NCI-H774 (cell line): ENCODE measurements at regions not wholly inside any gene's neighbourhood (a gene's known extent, or its start where the extent isn't known, plus 50 kb on each side); places are given as distances from the start of the nearest gene placed in this dataset.
"Not testable (repeated sequence)": the region's sequence is repeated elsewhere in the genome, so short reads cannot be mapped to it uniquely, and the experiment has no call there.

Experiments
- DNase-seq: peaks from one replicate; lab custom pipeline; 2025; lab: John Stamatoyannopoulos, UW

DNA sequence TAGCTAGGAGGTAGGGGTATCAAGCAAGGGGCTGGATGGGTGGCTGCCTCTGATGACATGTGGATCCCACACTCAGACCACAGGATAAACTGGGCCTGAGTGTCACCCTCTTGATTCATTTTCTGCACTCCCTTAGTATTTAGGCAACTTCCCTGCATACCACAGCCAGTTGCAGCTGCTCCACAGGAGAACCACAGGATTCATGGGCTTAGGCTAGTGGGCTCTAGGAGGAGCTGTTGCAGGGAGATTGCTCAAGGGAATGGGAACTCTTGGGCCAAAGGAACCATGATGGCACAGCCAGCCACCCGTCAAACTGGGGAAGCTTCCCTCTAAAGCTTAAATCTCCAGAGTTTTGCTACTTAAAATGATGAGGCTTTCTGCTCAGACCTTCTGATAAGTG lies 269.7 kb upstream of the ASIC2 start:
- DNase-seq: no peak

DNA sequence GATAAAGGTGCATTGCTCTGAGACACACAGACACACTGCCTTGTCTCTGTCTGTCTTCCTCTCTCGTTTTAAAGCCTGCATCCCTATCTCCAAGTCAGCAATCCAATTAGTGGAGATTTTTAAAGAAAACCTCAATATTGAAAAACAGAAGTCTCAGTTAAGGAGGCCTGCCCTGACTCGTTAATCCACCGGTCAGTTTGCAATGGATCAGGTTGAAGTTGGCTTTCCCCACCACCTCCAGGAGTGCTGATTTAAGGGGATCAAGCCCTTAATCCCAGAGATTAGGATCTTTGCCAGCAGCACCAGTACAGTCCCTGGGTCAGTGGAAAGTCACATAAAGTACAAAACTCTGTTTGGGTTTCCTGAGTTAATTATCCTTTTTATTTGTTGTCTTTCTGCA lies 271.1 kb upstream of the ASIC2 start:
- no peak for DNase-seq

DNA sequence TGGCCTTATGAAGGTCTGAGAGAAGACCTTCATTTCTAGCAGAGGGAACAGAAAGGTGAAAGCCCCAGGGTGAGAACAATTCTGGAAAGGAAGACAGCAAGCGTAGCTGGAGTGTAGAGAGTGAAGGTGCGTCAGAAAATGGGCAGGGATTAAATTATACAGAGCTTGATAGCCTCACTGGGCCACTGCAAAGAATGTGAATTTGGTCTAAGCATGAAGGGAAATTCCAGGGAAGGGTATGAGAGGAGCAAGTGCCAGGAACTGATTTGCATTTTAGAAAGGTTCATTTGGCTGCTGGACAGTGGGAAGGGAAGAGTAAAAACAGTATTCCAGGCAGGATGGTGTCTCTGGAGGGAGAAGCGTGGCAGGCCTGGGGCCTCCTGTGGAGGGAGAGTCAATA lies 274.1 kb upstream of the ASIC2 start:
- no peak for DNase-seq

DNA sequence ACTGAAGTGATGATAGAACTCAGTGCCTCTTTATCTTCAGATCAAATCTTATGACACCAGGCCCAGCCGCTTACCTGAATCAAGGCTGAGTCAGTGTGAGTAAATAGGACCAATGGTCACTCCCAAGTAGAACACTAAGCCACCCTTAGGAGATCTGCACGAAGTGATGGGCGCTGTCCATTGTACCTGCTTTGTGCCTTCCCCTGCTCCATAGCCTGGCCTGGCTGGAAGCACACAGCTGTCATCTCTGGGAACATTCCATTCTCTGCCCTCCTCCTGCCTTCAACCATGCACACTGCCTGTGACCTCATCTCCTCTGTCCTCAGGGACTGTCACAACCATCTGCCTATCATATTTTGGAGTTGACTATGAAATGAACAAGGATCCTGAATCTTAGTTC lies 279.5 kb upstream of the ASIC2 start:
- DNase-seq: no peak

DNA sequence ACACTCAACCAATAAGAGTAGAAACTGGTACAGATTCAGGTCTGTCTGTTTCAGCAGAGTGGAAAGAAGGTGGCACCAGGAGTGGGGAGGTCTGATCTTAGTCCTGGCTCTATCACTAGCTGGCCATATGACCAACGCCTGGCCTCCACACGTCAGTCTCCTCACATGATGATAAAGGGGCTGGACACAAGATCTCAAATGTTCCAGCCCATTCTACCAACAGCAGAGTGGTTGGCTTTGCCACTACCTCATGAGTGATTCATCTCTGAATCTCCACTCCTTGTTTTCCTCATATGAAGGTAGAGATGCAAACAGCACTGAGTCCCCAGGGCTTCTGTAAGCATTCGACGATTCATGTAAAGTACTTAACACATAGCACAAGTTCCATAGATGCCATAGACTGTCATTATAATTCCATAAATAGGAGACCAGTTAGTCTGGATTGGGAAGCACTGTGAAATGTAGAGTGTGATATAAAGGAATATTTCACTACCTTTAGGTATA lies 281.9 kb upstream of the ASIC2 start:
- DNase-seq: no peak

GRCh38 chr17:33579740-33580139 lies 286.6 kb upstream of the ASIC2 start:
- DNase-seq: not testable (repeated sequence)

- no peak for DNase-seq
Observed at GRCh38 chr17:33580215-33580614, 287.1 kb upstream of the ASIC2 start.

GRCh38 chr17:33582661-33583060 lies 289.6 kb upstream of the ASIC2 start:
- DNase-seq: no peak

GRCh38 chr17:33583518-33584417 lies 290.7 kb upstream of the ASIC2 start:
- no peak for DNase-seq

- no peak for DNase-seq
Observed at GRCh38 chr17:33593991-33594390, 300.9 kb upstream of the ASIC2 start.

- DNase-seq: no peak
Observed at GRCh38 chr17:33595828-33596227, 302.7 kb upstream of the ASIC2 start.

DNA sequence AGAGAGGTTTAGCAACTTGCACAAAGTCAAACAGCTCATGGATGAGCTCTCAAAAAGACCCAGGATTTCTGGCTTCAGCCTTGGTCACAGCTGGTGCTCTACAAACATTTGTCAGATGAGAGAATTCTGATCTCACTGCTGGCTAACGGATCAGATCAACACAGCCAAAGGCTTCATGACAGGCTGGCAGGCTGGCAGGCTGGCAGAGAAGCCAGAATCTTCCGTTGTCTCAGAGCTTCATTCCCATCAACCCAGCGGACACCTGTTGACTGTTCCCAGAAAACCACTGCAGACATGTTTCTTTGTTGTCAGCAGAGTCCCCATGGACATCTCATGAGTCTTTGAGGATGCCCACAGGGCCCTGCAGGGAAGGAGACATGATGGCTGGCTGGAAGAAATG lies 303.8 kb upstream of the ASIC2 start:
- DNase-seq: no peak

DNA sequence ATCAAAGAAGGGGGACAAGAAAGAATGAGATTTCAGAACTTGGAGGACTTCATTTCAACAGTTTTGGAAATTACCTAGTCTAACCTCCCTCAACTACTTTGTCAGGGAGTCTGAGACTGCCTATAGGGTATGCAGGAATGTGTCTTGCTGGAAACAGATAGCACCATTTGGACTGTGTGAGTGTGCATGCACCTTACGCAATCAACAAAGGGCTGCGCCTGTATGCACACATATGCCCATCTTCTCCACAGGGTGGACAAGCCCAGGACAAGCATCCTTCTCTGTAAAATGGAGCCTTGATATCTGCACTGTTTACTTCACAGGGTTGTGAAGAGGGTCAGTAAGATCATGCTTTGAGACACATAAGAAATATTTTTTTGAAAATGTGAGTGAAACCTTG lies 305.7 kb upstream of the ASIC2 start:
- no peak for DNase-seq

DNA sequence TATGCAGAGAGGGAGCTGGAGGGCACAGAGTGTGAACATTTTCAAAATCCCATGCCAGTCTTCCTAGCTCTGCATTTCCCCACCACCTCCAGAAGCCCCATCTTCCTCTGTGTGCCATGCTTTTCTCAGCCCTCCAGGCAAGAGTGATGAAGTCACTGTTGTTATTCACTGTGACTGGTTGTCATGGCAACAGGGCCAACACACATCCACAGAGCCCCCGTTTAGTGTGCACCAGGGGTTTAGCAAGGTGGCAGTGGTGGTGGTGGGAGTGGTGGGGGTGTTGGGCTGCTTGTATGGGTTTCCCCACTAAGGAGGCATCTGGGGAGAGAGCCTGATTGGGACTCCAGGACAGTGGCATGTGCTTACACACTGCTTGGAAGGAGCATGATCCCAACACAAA lies 309.9 kb upstream of the ASIC2 start:
- DNase-seq: no peak

GRCh38 chr17:33603789-33604188 lies 310.7 kb upstream of the ASIC2 start:
- no peak for DNase-seq

- DNase-seq: no peak
Observed at GRCh38 chr17:33611532-33611931, 318.4 kb upstream of the ASIC2 start.

- DNase-seq: no peak
Observed at GRCh38 chr17:33615861-33616260, 322.8 kb upstream of the ASIC2 start.

- no peak for DNase-seq
Observed at GRCh38 chr17:33623841-33624240, 330.7 kb upstream of the ASIC2 start.

- no peak for DNase-seq
Observed at GRCh38 chr17:33628500-33629346, 335.6 kb upstream of the ASIC2 start.

- DNase-seq: no peak
Observed at GRCh38 chr17:33633446-33633845, 340.4 kb upstream of the ASIC2 start.

- DNase-seq: no peak
Observed at GRCh38 chr17:33637534-33637933, 344.4 kb upstream of the ASIC2 start.

DNA sequence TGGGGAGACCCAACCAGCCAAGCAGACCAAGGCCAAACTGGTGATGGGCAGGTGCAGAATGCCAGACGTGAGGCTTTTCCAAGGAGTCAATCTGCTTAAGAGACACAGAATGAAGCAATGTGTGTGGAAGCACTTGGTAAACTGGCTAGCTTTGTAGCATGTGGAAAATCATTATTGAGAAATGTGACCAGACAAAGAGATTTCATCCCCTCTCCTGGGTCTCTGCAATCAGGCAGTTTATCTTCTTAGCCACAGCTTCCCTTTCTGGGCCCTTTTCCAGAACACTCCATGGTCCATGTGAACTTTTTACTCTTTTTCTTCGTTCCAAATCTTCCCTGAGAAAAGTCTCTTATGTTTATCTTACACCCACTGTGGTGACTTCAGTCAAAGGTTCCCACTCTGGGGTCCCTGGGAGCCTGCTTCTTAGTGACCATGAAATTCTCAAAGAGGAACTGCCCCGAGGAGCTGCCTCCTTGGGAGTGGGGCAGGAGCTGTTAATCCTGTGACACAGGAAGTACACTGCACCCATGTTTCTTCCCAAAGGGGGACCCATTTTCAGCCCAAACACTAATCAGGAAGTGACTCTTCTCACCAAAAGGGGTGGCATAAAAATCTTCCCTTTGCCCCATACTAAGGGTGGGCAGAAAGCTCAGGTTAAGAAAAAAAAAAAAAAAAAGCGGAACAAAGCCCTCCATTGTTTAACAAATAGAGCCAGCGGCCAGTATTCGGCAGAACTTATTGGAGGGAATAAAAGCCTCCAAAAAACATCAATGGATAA lies 346.2 kb upstream of the ASIC2 start:
- DNase-seq: no peak
